Caco-2 (cell line): ENCODE measurements at regions not wholly inside any gene's neighbourhood (a gene's known extent, or its start where the extent isn't known, plus 50 kb on each side); places are given as distances from the start of the nearest gene placed in this dataset.
A peak's percentile ranks its signal among the peaks of the same experiment; 100 is the strongest.

Source experiments
- BruUV-seq: library from RNA; stranded (reverse); fragments of 400-500 nt; replicated peaks from 2 replicates; lab custom pipeline; 2021; lab: Mats Ljungman, UMichigan
- CTCF ChIA-PET: fragments of 300-600 bp; sonication (Branson Sonifier 250); formaldehyde crosslinking; loops from one replicate; lab custom pipeline; 2022; ENCODE audit warnings: antibody characterized with exemption; lab: Charles Lee
- POLR2A ChIA-PET: fragments of 300-600 bp; sonication (Branson Sonifier 250); formaldehyde crosslinking; loops from one replicate; lab custom pipeline; 2022; ENCODE audit warnings: antibody characterized with exemption; lab: Charles Lee
- DNase-seq, 2 experiments: peaks; one replicate each; pipeline versions ENCODE4 v3.0.0 to v3.0.0-alpha.2; 2020 to 2022
- H3K27me3 ChIP-seq: replicated peaks from 2 replicates; pipeline ENCODE4 v1.6.0; 2011; ENCODE audit warnings: low read length; ENCODE audit not compliant: control insufficient read depth, insufficient read depth
- H3K36me3 ChIP-seq: 2 replicates; pipeline ENCODE4 v1.5.1; 2011; ENCODE audit warnings: low read length; ENCODE audit not compliant: control insufficient read depth, insufficient read depth
- H3K4me1 ChIP-seq: fragments of 250-450 bp; sonication (Bioruptor Pico); 2 replicates; pipeline ENCODE4 v1.5.1; 2020; ENCODE audit warnings: mild to moderate bottlenecking
- H3K4me3 ChIP-seq: 2 replicates; pipeline ENCODE4 v1.5.1; 2011; ENCODE audit warnings: low read depth, mild to moderate bottlenecking, control low read depth, low read length
- H3K9me3 ChIP-seq: fragments of 250-450 bp; sonication (Bioruptor Pico); 2 replicates; pipeline ENCODE4 v1.5.1; 2020; ENCODE audit warnings: mild to moderate bottlenecking, moderate library complexity
- H3K27ac Mint-ChIP-seq: one replicate; pipeline ENCODE4 v1.8.0; 2022; ENCODE audit warnings: mixed read lengths; ENCODE audit not compliant: unreplicated experiment
- H3K27me3 Mint-ChIP-seq: one replicate; pipeline ENCODE4 v1.8.0; 2022; ENCODE audit warnings: mixed read lengths; ENCODE audit not compliant: insufficient read depth, unreplicated experiment
- H3K36me3 Mint-ChIP-seq: one replicate; pipeline ENCODE4 v1.8.0; 2022; ENCODE audit warnings: mild to moderate bottlenecking, mixed read lengths; ENCODE audit not compliant: insufficient read depth, unreplicated experiment
- H3K4me1 Mint-ChIP-seq: one replicate; pipeline ENCODE4 v1.8.0; 2022; ENCODE audit warnings: low read depth, mixed read lengths; ENCODE audit not compliant: unreplicated experiment
- H3K4me3 Mint-ChIP-seq: one replicate; pipeline ENCODE4 v1.8.0; 2022; ENCODE audit warnings: mild to moderate bottlenecking, moderate library complexity, mixed read lengths; ENCODE audit not compliant: unreplicated experiment
- H3K9me3 Mint-ChIP-seq: one replicate; pipeline ENCODE4 v1.8.0; 2022; ENCODE audit warnings: mixed read lengths; ENCODE audit not compliant: unreplicated experiment
- intact Hi-C: fragments of 100-400 bp; cut with micrococcal nuclease; formaldehyde crosslinking; loops from one replicate; pipeline ENCODE4 v1.10.0; 2022; ENCODE audit not compliant: unreplicated experiment
- TF ChIP-seq, protein P1 (sequence below), 2 experiments: fragments of 200-600 bp in 1 of 2; IDR thresholded peaks; 1 replicate in 1 of 2; 2 replicates in 1 of 2; pipeline versions ENCODE4 v1.5.1 to v1.8.0; 2011 to 2022; ENCODE audit warnings: antibody characterized with exemption in 1 of 2, control low read depth in 1 of 2, inconsistent platforms in 1 of 2, low read depth in 1 of 2, low read length in 1 of 2, mild to moderate bottlenecking in 1 of 2, moderate library complexity in 1 of 2; ENCODE audit not compliant: insufficient read depth in 1 of 2, severe bottlenecking in 1 of 2, unreplicated experiment in 1 of 2

DNA sequence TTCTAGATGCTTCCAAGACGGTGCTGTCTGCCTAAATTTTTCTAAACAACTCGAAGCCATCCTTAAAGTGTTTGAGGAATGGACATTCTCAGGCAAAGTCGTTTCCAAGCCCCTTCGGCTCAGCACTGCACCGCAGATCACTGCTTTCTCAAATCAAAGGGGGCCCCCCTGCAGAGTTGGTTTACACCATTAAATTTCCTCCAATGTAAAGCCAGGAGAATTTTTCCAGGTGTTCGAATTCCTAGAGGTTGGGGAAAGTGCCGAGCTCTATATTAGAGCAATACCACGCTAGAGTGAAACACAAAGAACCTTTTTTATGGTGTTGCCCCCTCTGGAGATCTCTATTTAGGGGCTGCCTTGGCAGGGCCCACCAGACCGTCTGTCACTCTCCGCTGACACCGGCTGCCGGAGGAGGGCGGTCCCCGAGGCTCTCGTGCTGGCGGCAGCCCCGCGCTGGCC lies 277.9 kb upstream of the NR2F2 start:
- 0 out of 2 replicates have a peak, but pooled peaks cover under 1% of the 10 kb centered on the region for H3K9me3 ChIP-seq
- H3K4me1 ChIP-seq, result peaks cover 56% of the 10 kb centered on the region
- no peaks in the 10 kb centered on the region for H3K36me3 Mint-ChIP-seq
- peak overlapping the region; percentile 86 for H3K27ac Mint-ChIP-seq
- no peaks in the 10 kb centered on the region for H3K27me3 ChIP-seq
- TF ChIP-seq, protein P1, sequence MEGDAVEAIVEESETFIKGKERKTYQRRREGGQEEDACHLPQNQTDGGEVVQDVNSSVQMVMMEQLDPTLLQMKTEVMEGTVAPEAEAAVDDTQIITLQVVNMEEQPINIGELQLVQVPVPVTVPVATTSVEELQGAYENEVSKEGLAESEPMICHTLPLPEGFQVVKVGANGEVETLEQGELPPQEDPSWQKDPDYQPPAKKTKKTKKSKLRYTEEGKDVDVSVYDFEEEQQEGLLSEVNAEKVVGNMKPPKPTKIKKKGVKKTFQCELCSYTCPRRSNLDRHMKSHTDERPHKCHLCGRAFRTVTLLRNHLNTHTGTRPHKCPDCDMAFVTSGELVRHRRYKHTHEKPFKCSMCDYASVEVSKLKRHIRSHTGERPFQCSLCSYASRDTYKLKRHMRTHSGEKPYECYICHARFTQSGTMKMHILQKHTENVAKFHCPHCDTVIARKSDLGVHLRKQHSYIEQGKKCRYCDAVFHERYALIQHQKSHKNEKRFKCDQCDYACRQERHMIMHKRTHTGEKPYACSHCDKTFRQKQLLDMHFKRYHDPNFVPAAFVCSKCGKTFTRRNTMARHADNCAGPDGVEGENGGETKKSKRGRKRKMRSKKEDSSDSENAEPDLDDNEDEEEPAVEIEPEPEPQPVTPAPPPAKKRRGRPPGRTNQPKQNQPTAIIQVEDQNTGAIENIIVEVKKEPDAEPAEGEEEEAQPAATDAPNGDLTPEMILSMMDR (IDR thresholded peaks at IDR 0.05; ENCODE audit: insufficient read depth in 1 of 2, low read depth in 1 of 2, low read length in 1 of 2, severe bottlenecking in 1 of 2, unreplicated experiment in 1 of 2), result no peak
- H3K9me3 Mint-ChIP-seq, result no peaks in the 10 kb centered on the region
- H3K4me3 Mint-ChIP-seq, result no peak overlapping the region
- ChIA-PET CTCF (interaction anchor here (0.6 kb wide), 1 partner anchor 39 kb away, joined by 4 read pairs; no protein-coding TSS in a partner anchor), POLR2A (no interaction called here)
- H3K27me3 Mint-ChIP-seq, result no peaks in the 10 kb centered on the region
- DNase-seq, result no peak
- H3K36me3 ChIP-seq, result no peaks in the 10 kb centered on the region
- intact Hi-C loops, result loop anchor here (1.0 to 5.0 kb wide), 5 partner anchors 110 to 274 kb away; no protein-coding TSS in a partner anchor
- BruUV-seq, result no TSS peak
- H3K4me3 ChIP-seq, result no peak overlapping the region
- H3K4me1 Mint-ChIP-seq, result peaks cover 20% of the 10 kb centered on the region

DNA sequence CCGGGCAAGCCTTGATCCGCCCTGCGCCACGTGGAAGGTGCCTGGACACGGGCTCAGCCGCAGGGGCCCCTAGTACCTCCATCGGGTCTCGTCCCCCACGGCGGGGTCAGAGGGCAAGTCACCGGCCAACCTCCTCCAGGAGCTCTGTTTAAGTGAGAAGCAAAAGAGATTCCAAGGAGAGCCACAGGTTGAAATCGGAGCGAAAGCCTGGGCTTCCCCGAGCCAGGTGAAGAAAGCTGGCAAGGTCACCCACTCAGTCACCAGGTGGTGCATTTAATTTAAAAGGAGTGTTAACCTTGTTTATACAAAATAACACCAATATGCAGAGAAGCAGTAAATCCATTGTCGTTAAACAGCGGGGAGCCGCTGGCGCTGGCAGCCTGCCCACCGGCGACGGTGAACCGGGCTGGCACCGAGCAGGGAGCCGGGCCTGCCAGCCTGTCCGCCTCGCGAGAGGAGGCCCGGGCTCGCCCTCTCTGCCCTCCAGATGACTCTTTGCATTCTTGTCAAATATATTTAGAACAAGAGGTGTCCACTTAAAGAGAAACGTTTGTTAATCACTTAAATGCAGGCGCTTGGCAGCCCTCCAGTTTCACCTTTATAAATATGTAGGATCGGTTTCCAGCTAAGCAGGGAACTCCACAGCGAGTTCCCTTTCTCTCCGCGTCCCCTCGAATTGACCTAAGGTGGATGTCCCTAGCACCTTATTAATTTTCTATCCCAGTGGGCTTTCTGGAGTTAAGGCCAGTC lies 277.3 kb upstream of the NR2F2 start:
- DNase-seq, result peak; percentile 9 to 42
- intact Hi-C loops, result loop anchor here (1.0 to 5.0 kb wide), 5 partner anchors 111 to 274 kb away; no protein-coding TSS in a partner anchor
- no peaks in the 10 kb centered on the region for H3K27me3 Mint-ChIP-seq

DNA sequence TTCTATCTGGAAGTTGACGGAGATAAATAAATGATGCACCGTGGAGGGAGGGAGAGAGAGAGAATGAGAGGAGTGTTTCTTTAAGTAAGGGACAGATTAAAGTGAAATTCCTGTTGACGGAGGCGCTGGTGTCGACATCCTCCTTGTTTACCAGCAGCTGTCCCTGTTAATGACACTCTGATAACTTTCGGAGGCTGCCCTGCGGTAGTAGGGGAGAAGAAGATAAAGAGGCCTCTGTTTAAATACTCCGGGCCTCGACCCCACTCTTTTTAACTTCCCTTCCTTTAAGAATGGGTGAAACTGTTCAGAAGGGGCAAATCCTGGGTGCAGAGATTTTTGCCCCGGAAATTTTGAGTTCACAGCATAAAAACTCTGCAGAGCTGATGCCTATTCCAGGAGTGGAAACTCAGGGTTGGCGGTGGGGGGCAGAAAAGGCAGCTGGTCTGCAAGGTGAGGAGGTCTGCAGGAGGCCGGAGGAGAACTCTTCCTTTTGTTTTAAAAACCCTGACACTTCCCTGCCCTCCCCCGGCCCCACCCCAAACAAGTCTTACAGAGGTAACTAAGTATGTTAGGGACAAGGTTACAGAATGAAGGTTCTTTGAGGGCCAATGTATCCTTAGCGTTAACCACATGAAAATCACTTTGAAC lies 276.6 kb upstream of the NR2F2 start:
- CTCF ChIA-PET, result no interaction called here
- peaks cover 4% of the 10 kb centered on the region; the same call in 1 of the 2 replicates for H3K9me3 ChIP-seq
- H3K4me1 ChIP-seq, result peaks cover 56% of the 10 kb centered on the region
- peak overlapping the region; percentile 66 for H3K4me3 Mint-ChIP-seq
- intact Hi-C loops, result loop anchor here (1.0 to 5.0 kb wide), 6 partner anchors 10 to 273 kb away; no protein-coding TSS in a partner anchor
- peak; percentile 61 to 76 for DNase-seq
- peak overlapping the region; percentile 86 for H3K27ac Mint-ChIP-seq
- TF ChIP-seq, protein P1 (IDR thresholded peaks at IDR 0.05; ENCODE audit: insufficient read depth in 1 of 2, low read depth in 1 of 2, low read length in 1 of 2, severe bottlenecking in 1 of 2, unreplicated experiment in 1 of 2), result no peak
- H3K36me3 ChIP-seq, result no peaks in the 10 kb centered on the region
- no peaks in the 10 kb centered on the region for H3K9me3 Mint-ChIP-seq
- no TSS peak for BruUV-seq
- POLR2A ChIA-PET, result interaction anchor here (0.9 kb wide), 1 partner anchor 9 kb away, joined by 3 read pairs; no protein-coding TSS in a partner anchor
- H3K27me3 ChIP-seq, result no peaks in the 10 kb centered on the region
- no peak overlapping the region for H3K4me3 ChIP-seq
- no peaks in the 10 kb centered on the region for H3K36me3 Mint-ChIP-seq
- peaks cover 20% of the 10 kb centered on the region for H3K4me1 Mint-ChIP-seq
- H3K27me3 Mint-ChIP-seq, result no peaks in the 10 kb centered on the region

More for the DNA sequence above, 277.3 kb upstream of the NR2F2 start:
- Mint-ChIP-seq H3K9me3 (no peaks in the 10 kb centered on the region), H3K4me1 (peaks cover 20% of the 10 kb centered on the region), H3K4me3 (peak overlapping the region; percentile 66), H3K36me3 (no peaks in the 10 kb centered on the region), H3K27ac (peak overlapping the region; percentile 86)
- Histone ChIP-seq H3K9me3 (peaks cover 4% of the 10 kb centered on the region; the same call in 1 of the 2 replicates), H3K27me3 (no peaks in the 10 kb centered on the region), H3K4me1 (peaks cover 56% of the 10 kb centered on the region), H3K36me3 (no peaks in the 10 kb centered on the region), H3K4me3 (no peak overlapping the region)
- no TSS peak for BruUV-seq
- TF ChIP-seq, protein P1 (IDR thresholded peaks at IDR 0.05; ENCODE audit: insufficient read depth in 1 of 2, low read depth in 1 of 2, low read length in 1 of 2, severe bottlenecking in 1 of 2, unreplicated experiment in 1 of 2), result no peak
- CTCF ChIA-PET, result no interaction called here
- POLR2A ChIA-PET, result no interaction called here
